Endothelial cell of umbilical vein (primary cell): ENCODE measurements at regions not wholly inside any gene's neighbourhood (a gene's known extent, or its start where the extent isn't known, plus 50 kb on each side); places are given as distances from the start of the nearest gene placed in this dataset.

ENCODE experiments used
- BruUV-seq: library from RNA; stranded (reverse); fragments of 400-500 nt; replicated peaks from 2 replicates; lab custom pipeline; 2021; lab: Mats Ljungman, UMichigan
- CTCF ChIA-PET: fragments of 300-600, 350-600 bp; sonication (Branson Sonifier 250); formaldehyde crosslinking; loops from one replicate; lab custom pipeline; 2021; ENCODE audit warnings: antibody characterized with exemption, inconsistent platforms; lab: Charles Lee
- POLR2A ChIA-PET: fragments of 300-600, 350-600 bp; sonication (Branson Sonifier 250); formaldehyde crosslinking; loops from one replicate; lab custom pipeline; 2021; ENCODE audit warnings: antibody characterized with exemption, inconsistent platforms; lab: Charles Lee
- DNase-seq: peaks from one replicate; pipeline ENCODE4 v3.0.0-alpha.2; 2011; ENCODE audit warnings: low read depth, low spot score
- FAIRE-seq: peaks from 2 replicates; lab custom pipeline; 2011; peaks lifted over from hg19 to GRCh38; lab: Jason Lieb, UNC
- H2AFZ ChIP-seq: 2 replicates; pipeline ENCODE4 v1.6.0; 2012; ENCODE audit warnings: low read depth, low read length, control low read depth, inconsistent platforms
- H3K27ac ChIP-seq: 2 replicates; pipeline ENCODE4 v1.5.1; 2011; ENCODE audit warnings: low read depth, mild to moderate bottlenecking, control low read depth, low read length, moderate library complexity; ENCODE audit not compliant: insufficient read depth
- H3K27me3 ChIP-seq, 2 experiments: 2 replicates each; pipeline versions ENCODE4 v1.6.0 to v1.6.1; 2011; ENCODE audit warnings: low read length in 2 of 2, mixed read lengths in 1 of 2; ENCODE audit not compliant: control insufficient read depth in 2 of 2, insufficient read depth in 2 of 2
- H3K36me3 ChIP-seq, 2 experiments: 2 replicates in 1 of 2; 3 replicates in 1 of 2; pipeline ENCODE4 v1.5.1; 2011; ENCODE audit warnings: low read length in 2 of 2, mild to moderate bottlenecking in 1 of 2, moderate library complexity in 1 of 2; ENCODE audit not compliant: control insufficient read depth in 2 of 2, insufficient read depth in 2 of 2; ENCODE audit errors: extremely low read depth in 1 of 2
- H3K4me1 ChIP-seq: 3 replicates; pipeline ENCODE4 v1.5.1; 2011; ENCODE audit warnings: mild to moderate bottlenecking, low read length; ENCODE audit not compliant: control insufficient read depth, insufficient read depth; ENCODE audit errors: extremely low read depth
- H3K4me2 ChIP-seq: 2 replicates; pipeline ENCODE4 v1.6.1; 2011; ENCODE audit warnings: low read length, control low read depth, mixed read lengths; ENCODE audit not compliant: insufficient read depth
- H3K4me3 ChIP-seq, 3 experiments: fragments of 200-600 bp in 1 of 3; sonication (generic), shearing (Covaris generic) in 1 of 3; replicated peaks in 1 of 3; 2 replicates each; pipeline ENCODE4 v1.5.1; 2011 to 2016; ENCODE audit warnings: control low read depth in 3 of 3, low read length in 3 of 3, mild to moderate bottlenecking in 2 of 3, inconsistent platforms in 1 of 3, low read depth in 1 of 3, moderate library complexity in 1 of 3; ENCODE audit not compliant: insufficient read depth in 1 of 3
- H3K79me2 ChIP-seq: 2 replicates; pipeline ENCODE4 v1.6.0; 2012; ENCODE audit warnings: low read length, inconsistent platforms; ENCODE audit not compliant: control insufficient read depth, insufficient read depth
- H3K9ac ChIP-seq: replicated peaks from 2 replicates; pipeline ENCODE3; 2011; ENCODE audit warnings: low read length, control low read depth; ENCODE audit not compliant: insufficient read depth; ENCODE audit errors: extremely low read depth
- H3K9me1 ChIP-seq: replicated peaks from 3 replicates; pipeline ENCODE4 v1.6.0; 2011; ENCODE audit warnings: mild to moderate bottlenecking, low read length; ENCODE audit not compliant: control insufficient read depth, insufficient read depth; ENCODE audit errors: extremely low read depth
- H3K9me3 ChIP-seq: replicated peaks from 2 replicates; pipeline ENCODE4 v1.5.1; 2012; ENCODE audit warnings: low read length, inconsistent platforms; ENCODE audit not compliant: control insufficient read depth, insufficient read depth
- H4K20me1 ChIP-seq: replicated peaks from 2 replicates; pipeline ENCODE3; 2011; ENCODE audit warnings: mild to moderate bottlenecking, low read length; ENCODE audit not compliant: control insufficient read depth, insufficient read depth; ENCODE audit errors: extremely low read depth
- EZH2 ChIP-seq: IDR thresholded peaks from 2 replicates; pipeline ENCODE4 v1.6.1; 2012; ENCODE audit warnings: borderline replicate concordance, low read depth, mild to moderate bottlenecking, moderate library complexity, low read length, inconsistent platforms; ENCODE audit not compliant: severe bottlenecking
- FOS ChIP-seq: IDR thresholded peaks from 2 replicates; pipeline ENCODE4 v1.6.1; 2011; ENCODE audit warnings: mild to moderate bottlenecking, low read length, moderate library complexity, borderline replicate concordance; ENCODE audit not compliant: insufficient read depth
- GATA2 ChIP-seq: IDR thresholded peaks from 2 replicates; pipeline ENCODE4 v1.7.0; 2011; ENCODE audit warnings: low read depth, mild to moderate bottlenecking, moderate library complexity, mixed read lengths, low read length; ENCODE audit not compliant: insufficient read length, insufficient read depth
- JUN ChIP-seq: IDR thresholded peaks from 2 replicates; pipeline ENCODE4 v1.6.1; 2011; ENCODE audit warnings: borderline replicate concordance, low read depth; ENCODE audit not compliant: insufficient read length, insufficient read depth
- MYC ChIP-seq: IDR thresholded peaks from one replicate; pipeline ENCODE4 v1.6.1; 2011; ENCODE audit warnings: mild to moderate bottlenecking, low read depth, low read length
- POLR2A ChIP-seq: IDR thresholded peaks from 2 replicates; pipeline ENCODE4 v1.6.1; 2012; ENCODE audit warnings: low read depth, mild to moderate bottlenecking, control low read depth, low read length
- POLR2AphosphoS5 ChIP-seq: IDR thresholded peaks from 2 replicates; pipeline ENCODE4 v1.6.1; 2012; ENCODE audit warnings: low read depth, mild to moderate bottlenecking, control low read depth, low read length, moderate library complexity; ENCODE audit not compliant: insufficient read depth
- dilution Hi-C: fragments of 300-500 bp; cut with MboI; formaldehyde crosslinking; loops from one replicate; pipeline ENCODE4 v1.15.0; 2019; ENCODE audit warnings: low sequenced_read_pairs; ENCODE audit not compliant: extremely low pct_ligation_motif_present
- intact Hi-C: fragments of 100-400 bp; cut with micrococcal nuclease; formaldehyde crosslinking; loops from one replicate; pipeline ENCODE4 v1.10.0; 2022
- TF ChIP-seq, protein P1 (sequence below), 2 donors: IDR thresholded peaks; 1 replicate in 1 of 2; 2 replicates in 1 of 2; pipeline ENCODE4 v1.5.1; 2011; ENCODE audit warnings: low read length in 2 of 2, mild to moderate bottlenecking in 2 of 2, moderate library complexity in 2 of 2, control low read depth in 1 of 2, inconsistent platforms in 1 of 2, low read depth in 1 of 2; ENCODE audit not compliant: insufficient read depth in 1 of 2; ENCODE audit errors: extremely low read depth in 1 of 2
- TF ChIP-seq, protein P2 (sequence below): IDR thresholded peaks from 2 replicates; pipeline ENCODE4 v1.6.1; 2011; ENCODE audit not compliant: insufficient read depth, insufficient read length

GRCh38 chr15:95170561-95171380 lies 939.4 kb downstream of the MCTP2 start:
- peak overlapping the region; percentile 51 for H2AFZ ChIP-seq
- no peak overlapping the region for H3K9ac ChIP-seq
- no peak overlapping the region for H3K27ac ChIP-seq
- H3K27me3 ChIP-seq = no peaks in the 10 kb centered on the region
- no peak overlapping the region for H3K4me2 ChIP-seq
- H3K9me1 ChIP-seq = no peaks in the 10 kb centered on the region
- H3K4me3 ChIP-seq = no peak overlapping the region
- DNase-seq (no peak), FAIRE-seq (no peak)
- intact Hi-C loops = loop anchor here (10.0 kb wide), 2 partner anchors 466 to 1414 kb away; no protein-coding TSS in a partner anchor
- no peaks in the 10 kb centered on the region for H3K79me2 ChIP-seq
- no peaks in the 10 kb centered on the region for H3K36me3 ChIP-seq
- ChIA-PET CTCF (no interaction called here), POLR2A (no interaction called here)
- no peaks in the 10 kb centered on the region for H3K9me3 ChIP-seq
- no TSS peak for BruUV-seq
- no peaks in the 10 kb centered on the region for H4K20me1 ChIP-seq
- H3K4me1 ChIP-seq = peaks cover 17% of the 10 kb centered on the region
- dilution Hi-C loops = no loop called here
- TF ChIP-seq JUN = no peak
- TF ChIP-seq FOS = no peak
- TF ChIP-seq, protein P1, sequence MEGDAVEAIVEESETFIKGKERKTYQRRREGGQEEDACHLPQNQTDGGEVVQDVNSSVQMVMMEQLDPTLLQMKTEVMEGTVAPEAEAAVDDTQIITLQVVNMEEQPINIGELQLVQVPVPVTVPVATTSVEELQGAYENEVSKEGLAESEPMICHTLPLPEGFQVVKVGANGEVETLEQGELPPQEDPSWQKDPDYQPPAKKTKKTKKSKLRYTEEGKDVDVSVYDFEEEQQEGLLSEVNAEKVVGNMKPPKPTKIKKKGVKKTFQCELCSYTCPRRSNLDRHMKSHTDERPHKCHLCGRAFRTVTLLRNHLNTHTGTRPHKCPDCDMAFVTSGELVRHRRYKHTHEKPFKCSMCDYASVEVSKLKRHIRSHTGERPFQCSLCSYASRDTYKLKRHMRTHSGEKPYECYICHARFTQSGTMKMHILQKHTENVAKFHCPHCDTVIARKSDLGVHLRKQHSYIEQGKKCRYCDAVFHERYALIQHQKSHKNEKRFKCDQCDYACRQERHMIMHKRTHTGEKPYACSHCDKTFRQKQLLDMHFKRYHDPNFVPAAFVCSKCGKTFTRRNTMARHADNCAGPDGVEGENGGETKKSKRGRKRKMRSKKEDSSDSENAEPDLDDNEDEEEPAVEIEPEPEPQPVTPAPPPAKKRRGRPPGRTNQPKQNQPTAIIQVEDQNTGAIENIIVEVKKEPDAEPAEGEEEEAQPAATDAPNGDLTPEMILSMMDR (IDR thresholded peaks at IDR 0.05; ENCODE audit: extremely low read depth in 1 of 2, insufficient read depth in 1 of 2, low read depth in 1 of 2, low read length in 2 of 2) = no peak
- no peak for TF ChIP-seq POLR2AphosphoS5
- no peak for TF ChIP-seq MYC
- TF ChIP-seq EZH2 = no peak
- no peak for TF ChIP-seq POLR2A
- TF ChIP-seq, protein P2, sequence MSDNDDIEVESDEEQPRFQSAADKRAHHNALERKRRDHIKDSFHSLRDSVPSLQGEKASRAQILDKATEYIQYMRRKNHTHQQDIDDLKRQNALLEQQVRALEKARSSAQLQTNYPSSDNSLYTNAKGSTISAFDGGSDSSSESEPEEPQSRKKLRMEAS = no peak
- TF ChIP-seq GATA2 = no peak
